Astrocyte (in vitro differentiated cells and primary cell): ENCODE measurements at regions not wholly inside any gene's neighbourhood (a gene's known extent, or its start where the extent isn't known, plus 50 kb on each side); places are given as distances from the start of the nearest gene placed in this dataset.

Experiments
- DNase-seq: peaks from one replicate; pipeline ENCODE4 v3.0.0-alpha.2; 2010; ENCODE audit warnings: low read depth
- FAIRE-seq: peaks from 2 replicates; lab custom pipeline; 2011; peaks lifted over from hg19 to GRCh38; lab: Jason Lieb, UNC
- H2AFZ ChIP-seq: 2 replicates; pipeline ENCODE4 v1.6.0; 2012; ENCODE audit warnings: low read depth, low read length, inconsistent platforms
- H3K27ac ChIP-seq: 2 replicates; pipeline ENCODE4 v1.5.1; 2011; ENCODE audit warnings: low read depth, low read length, inconsistent platforms
- H3K27me3 ChIP-seq: 2 replicates; pipeline ENCODE4 v1.6.0; 2011; ENCODE audit warnings: low read length, inconsistent platforms; ENCODE audit not compliant: insufficient read depth
- H3K36me3 ChIP-seq: 2 replicates; pipeline ENCODE4 v1.5.1; 2011; ENCODE audit warnings: low read length, inconsistent platforms; ENCODE audit not compliant: insufficient read depth
- H3K4me1 ChIP-seq: 2 replicates; pipeline ENCODE4 v1.5.1; 2011; ENCODE audit warnings: low read length, inconsistent platforms; ENCODE audit not compliant: insufficient read depth
- H3K4me2 ChIP-seq: 2 replicates; pipeline ENCODE4 v1.6.0; 2012; ENCODE audit warnings: low read length, inconsistent platforms
- H3K4me3 ChIP-seq: 2 replicates; pipeline ENCODE4 v1.5.1; 2011; ENCODE audit warnings: low read depth, mild to moderate bottlenecking, low read length, inconsistent platforms; ENCODE audit not compliant: insufficient read depth
- H3K79me2 ChIP-seq: 2 replicates; pipeline ENCODE4 v1.6.0; 2012; ENCODE audit warnings: mild to moderate bottlenecking, low read length, inconsistent platforms; ENCODE audit not compliant: insufficient read depth
- H3K9ac ChIP-seq: 2 replicates; pipeline ENCODE4 v1.6.0; 2012; ENCODE audit warnings: mild to moderate bottlenecking, low read length, inconsistent platforms
- H3K9me3 ChIP-seq: 2 replicates; pipeline ENCODE4 v1.5.1; 2012; ENCODE audit warnings: low read depth, mild to moderate bottlenecking, low read length, inconsistent platforms; ENCODE audit not compliant: insufficient read depth
- H4K20me1 ChIP-seq: 2 replicates; pipeline ENCODE4 v1.6.0; 2012; ENCODE audit warnings: low read length, inconsistent platforms; ENCODE audit not compliant: insufficient read depth
- H3K27ac Mint-ChIP-seq: one replicate; pipeline ENCODE4 v1.8.0; 2021; ENCODE audit warnings: mild to moderate bottlenecking, mixed read lengths; ENCODE audit not compliant: unreplicated experiment
- H3K27me3 Mint-ChIP-seq: one replicate; pipeline ENCODE4 v1.8.0; 2021; ENCODE audit warnings: low read depth, mixed read lengths; ENCODE audit not compliant: unreplicated experiment
- H3K36me3 Mint-ChIP-seq: one replicate; pipeline ENCODE4 v1.8.0; 2021; ENCODE audit warnings: low read depth, mixed read lengths; ENCODE audit not compliant: unreplicated experiment
- H3K4me1 Mint-ChIP-seq: one replicate; pipeline ENCODE4 v1.8.0; 2021; ENCODE audit warnings: low read depth, mixed read lengths; ENCODE audit not compliant: unreplicated experiment
- H3K4me3 Mint-ChIP-seq: one replicate; pipeline ENCODE4 v1.8.0; 2021; ENCODE audit warnings: mild to moderate bottlenecking, moderate library complexity, mixed read lengths; ENCODE audit not compliant: unreplicated experiment
- H3K9me3 Mint-ChIP-seq: one replicate; pipeline ENCODE4 v1.8.0; 2021; ENCODE audit warnings: mild to moderate bottlenecking, mixed read lengths; ENCODE audit not compliant: unreplicated experiment
- EZH2 ChIP-seq: IDR thresholded peaks from 2 replicates; pipeline ENCODE4 v1.6.1; 2012; ENCODE audit warnings: mild to moderate bottlenecking, low read length, inconsistent platforms; ENCODE audit not compliant: insufficient read depth
- TF ChIP-seq, protein P1 (sequence below): IDR thresholded peaks from 2 replicates; pipeline ENCODE4 v1.5.1; 2011; ENCODE audit warnings: low read depth, mild to moderate bottlenecking, inconsistent platforms, low read length, moderate library complexity; ENCODE audit not compliant: insufficient read depth

DNA sequence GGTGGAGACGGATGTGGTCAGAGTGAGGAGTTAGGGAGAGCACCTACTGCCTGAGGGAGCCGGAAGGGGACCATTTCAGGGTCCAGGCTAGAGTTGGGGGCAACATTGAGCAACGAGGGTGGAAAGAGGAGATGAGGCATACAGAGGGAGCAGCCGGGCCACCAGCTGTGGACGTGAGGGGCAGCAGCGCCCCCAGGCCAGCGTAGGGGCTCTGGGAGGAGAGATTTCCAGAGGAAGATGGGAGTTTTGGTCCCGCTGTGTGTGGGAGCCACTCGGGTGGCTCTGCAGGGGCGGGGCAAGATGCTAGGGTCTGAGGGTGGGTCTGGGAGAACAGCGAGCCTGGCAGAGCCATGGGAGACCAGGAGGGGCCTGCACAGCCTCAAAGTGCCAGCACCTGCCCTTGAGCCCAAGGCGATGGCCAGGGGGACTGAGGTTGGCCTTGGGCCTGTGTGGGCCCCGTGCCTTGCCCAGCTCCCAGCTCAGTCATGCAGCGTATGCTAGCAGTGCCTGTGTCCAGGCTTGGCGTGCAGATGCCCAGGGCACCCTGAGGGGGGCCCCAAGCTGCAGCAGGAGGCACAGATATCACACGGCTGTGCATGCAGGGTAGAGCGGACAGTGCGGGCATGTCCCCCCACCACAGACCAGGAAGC, 80.5 kb upstream of the PPP1R26 start:
- DNase-seq, result no peak
- Mint-ChIP-seq H3K27ac (no peak overlapping the region), H3K36me3 (no peaks in the 10 kb centered on the region), H3K4me3 (no peak overlapping the region), H3K27me3 (peaks cover 23% of the 10 kb centered on the region), H3K9me3 (peaks cover 15% of the 10 kb centered on the region), H3K4me1 (no peaks in the 10 kb centered on the region)
- Histone ChIP-seq H3K79me2 (no peaks in the 10 kb centered on the region), H3K36me3 (no peaks in the 10 kb centered on the region), H2AFZ (no peak overlapping the region), H3K4me3 (no peak overlapping the region), H4K20me1 (no peaks in the 10 kb centered on the region), H3K27ac (no peak overlapping the region), H3K9ac (no peak overlapping the region), H3K4me2 (no peak overlapping the region), H3K9me3 (peaks cover 16% of the 10 kb centered on the region), H3K4me1 (no peaks in the 10 kb centered on the region), H3K27me3 (no peaks in the 10 kb centered on the region)
- TF ChIP-seq, protein P1, sequence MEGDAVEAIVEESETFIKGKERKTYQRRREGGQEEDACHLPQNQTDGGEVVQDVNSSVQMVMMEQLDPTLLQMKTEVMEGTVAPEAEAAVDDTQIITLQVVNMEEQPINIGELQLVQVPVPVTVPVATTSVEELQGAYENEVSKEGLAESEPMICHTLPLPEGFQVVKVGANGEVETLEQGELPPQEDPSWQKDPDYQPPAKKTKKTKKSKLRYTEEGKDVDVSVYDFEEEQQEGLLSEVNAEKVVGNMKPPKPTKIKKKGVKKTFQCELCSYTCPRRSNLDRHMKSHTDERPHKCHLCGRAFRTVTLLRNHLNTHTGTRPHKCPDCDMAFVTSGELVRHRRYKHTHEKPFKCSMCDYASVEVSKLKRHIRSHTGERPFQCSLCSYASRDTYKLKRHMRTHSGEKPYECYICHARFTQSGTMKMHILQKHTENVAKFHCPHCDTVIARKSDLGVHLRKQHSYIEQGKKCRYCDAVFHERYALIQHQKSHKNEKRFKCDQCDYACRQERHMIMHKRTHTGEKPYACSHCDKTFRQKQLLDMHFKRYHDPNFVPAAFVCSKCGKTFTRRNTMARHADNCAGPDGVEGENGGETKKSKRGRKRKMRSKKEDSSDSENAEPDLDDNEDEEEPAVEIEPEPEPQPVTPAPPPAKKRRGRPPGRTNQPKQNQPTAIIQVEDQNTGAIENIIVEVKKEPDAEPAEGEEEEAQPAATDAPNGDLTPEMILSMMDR, result no peak
- no peak for TF ChIP-seq EZH2
- no peak for FAIRE-seq

DNA sequence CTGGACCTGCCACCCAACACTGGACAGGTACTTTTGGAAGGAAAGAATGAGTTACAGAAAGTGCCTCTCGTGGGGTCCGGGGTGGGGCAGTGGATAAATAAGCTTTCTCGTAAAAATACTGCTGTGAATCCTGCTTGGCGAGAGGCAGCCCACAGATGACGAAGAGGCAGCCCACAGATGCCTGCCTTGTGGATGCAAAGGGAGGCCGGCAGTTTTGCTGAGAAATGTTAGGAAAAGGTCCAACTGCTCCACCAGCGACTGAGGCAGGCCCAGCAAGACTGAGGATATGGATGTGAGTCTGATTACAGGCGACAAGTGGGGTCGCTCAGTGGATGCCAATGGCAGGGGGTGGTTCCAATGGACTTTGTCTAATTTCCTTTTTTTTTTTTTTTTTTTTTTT, 79.1 kb upstream of the PPP1R26 start:
- no peak overlapping the region for H3K27ac ChIP-seq
- Mint-ChIP-seq H3K4me1 (no peaks in the 10 kb centered on the region), H3K27ac (no peak overlapping the region), H3K36me3 (no peaks in the 10 kb centered on the region), H3K4me3 (no peak overlapping the region), H3K9me3 (peaks cover 9% of the 10 kb centered on the region), H3K27me3 (peaks cover 29% of the 10 kb centered on the region)
- H3K9ac ChIP-seq, result no peak overlapping the region
- no peak overlapping the region for H3K4me3 ChIP-seq
- H2AFZ ChIP-seq, result no peak overlapping the region
- H4K20me1 ChIP-seq, result no peaks in the 10 kb centered on the region
- DNase-seq, result no peak
- no peak overlapping the region for H3K4me2 ChIP-seq
- no peaks in the 10 kb centered on the region for H3K36me3 ChIP-seq
- TF ChIP-seq, protein P1, result no peak
- TF ChIP-seq EZH2, result no peak
- no peaks in the 10 kb centered on the region for H3K79me2 ChIP-seq
- no peak for FAIRE-seq
- peaks cover 11% of the 10 kb centered on the region for H3K9me3 ChIP-seq
- H3K27me3 ChIP-seq, result no peaks in the 10 kb centered on the region
- H3K4me1 ChIP-seq, result no peaks in the 10 kb centered on the region

DNA sequence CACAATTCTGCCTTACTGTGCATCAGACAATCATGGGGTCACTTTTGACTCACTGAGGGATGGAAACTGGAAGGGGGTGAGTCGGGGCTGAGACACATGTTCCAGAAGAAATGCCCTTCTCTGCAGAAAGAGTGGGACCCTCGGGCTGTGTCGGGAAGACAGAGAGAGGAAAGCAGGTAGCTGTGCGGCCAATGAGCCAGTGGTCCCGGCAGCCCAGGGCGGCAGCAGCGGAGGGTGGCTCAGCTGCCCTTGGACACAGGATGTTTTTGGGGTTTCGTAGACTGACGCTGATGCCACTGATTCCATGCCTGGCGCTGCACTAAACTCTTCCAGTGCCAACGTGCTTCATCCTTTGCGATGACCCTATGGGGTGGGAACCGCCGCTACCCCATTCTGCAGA, 78.4 kb upstream of the PPP1R26 start:
- Histone ChIP-seq H3K9me3 (peaks cover 8% of the 10 kb centered on the region), H3K4me1 (no peaks in the 10 kb centered on the region), H3K27me3 (no peaks in the 10 kb centered on the region), H3K79me2 (no peaks in the 10 kb centered on the region), H3K36me3 (no peaks in the 10 kb centered on the region), H3K27ac (no peak overlapping the region), H4K20me1 (no peaks in the 10 kb centered on the region), H3K4me2 (no peak overlapping the region), H3K4me3 (no peak overlapping the region), H3K9ac (no peak overlapping the region), H2AFZ (no peak overlapping the region)
- no peaks in the 10 kb centered on the region for H3K36me3 Mint-ChIP-seq
- no peak overlapping the region for H3K27ac Mint-ChIP-seq
- no peak for DNase-seq
- H3K9me3 Mint-ChIP-seq, result peaks cover 6% of the 10 kb centered on the region
- TF ChIP-seq EZH2, result no peak
- TF ChIP-seq, protein P1, result no peak
- peaks cover 36% of the 10 kb centered on the region for H3K27me3 Mint-ChIP-seq
- no peak overlapping the region for H3K4me3 Mint-ChIP-seq
- no peak for FAIRE-seq
- no peaks in the 10 kb centered on the region for H3K4me1 Mint-ChIP-seq
